ENCODE measurements at regions not wholly inside any gene's neighbourhood (a gene's known extent, or its start where the extent isn't known, plus 50 kb on each side); places are given as distances from the start of the nearest gene placed in this dataset.

DNA sequence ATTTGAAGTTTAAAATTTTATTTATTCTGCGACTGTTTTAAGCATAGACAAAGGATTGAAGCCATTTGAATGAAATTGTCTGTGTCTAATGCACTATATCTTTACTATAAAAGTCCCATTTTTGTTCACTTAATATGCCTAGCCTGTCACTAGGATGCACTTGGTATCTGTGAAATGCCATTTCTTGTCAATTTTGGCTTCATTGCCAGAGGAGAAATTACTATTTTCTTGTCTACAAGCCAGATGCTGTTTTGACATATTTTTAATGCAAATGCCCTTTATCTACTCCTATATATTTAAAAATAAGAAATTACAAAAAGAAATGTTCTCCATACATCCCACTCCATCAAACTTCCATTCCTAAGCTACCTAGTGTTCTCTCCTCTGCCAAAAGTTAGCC lies 1704.5 kb upstream of the RAG2 start:
- in situ Hi-C loops (cut with HindIII; ENCODE audit: low pct_unique_long_range_greater_than_20kb, low sequenced_read_pairs) (no loop called here), intact Hi-C loops (cut with micrococcal nuclease; ENCODE audit: unreplicated experiment) (no loop called here)
- H3K27ac ChIP-seq (ENCODE audit: low read length), result no peak overlapping the region
- H3K36me3 ChIP-seq (ENCODE audit: control insufficient read depth, insufficient read depth, low read length), result no peaks in the 10 kb centered on the region
- ATAC-seq, result no peak
- no peak overlapping the region for H3K4me3 ChIP-seq (ENCODE audit: low read depth in 2 of 2, low read length in 2 of 2)
- ChIA-PET CTCF (no interaction called here), POLR2A (no interaction called here)
- H3K27me3 ChIP-seq (ENCODE audit: control insufficient read depth, insufficient read depth, low read length), result no peaks in the 10 kb centered on the region
- TF ChIP-seq, protein P1, sequence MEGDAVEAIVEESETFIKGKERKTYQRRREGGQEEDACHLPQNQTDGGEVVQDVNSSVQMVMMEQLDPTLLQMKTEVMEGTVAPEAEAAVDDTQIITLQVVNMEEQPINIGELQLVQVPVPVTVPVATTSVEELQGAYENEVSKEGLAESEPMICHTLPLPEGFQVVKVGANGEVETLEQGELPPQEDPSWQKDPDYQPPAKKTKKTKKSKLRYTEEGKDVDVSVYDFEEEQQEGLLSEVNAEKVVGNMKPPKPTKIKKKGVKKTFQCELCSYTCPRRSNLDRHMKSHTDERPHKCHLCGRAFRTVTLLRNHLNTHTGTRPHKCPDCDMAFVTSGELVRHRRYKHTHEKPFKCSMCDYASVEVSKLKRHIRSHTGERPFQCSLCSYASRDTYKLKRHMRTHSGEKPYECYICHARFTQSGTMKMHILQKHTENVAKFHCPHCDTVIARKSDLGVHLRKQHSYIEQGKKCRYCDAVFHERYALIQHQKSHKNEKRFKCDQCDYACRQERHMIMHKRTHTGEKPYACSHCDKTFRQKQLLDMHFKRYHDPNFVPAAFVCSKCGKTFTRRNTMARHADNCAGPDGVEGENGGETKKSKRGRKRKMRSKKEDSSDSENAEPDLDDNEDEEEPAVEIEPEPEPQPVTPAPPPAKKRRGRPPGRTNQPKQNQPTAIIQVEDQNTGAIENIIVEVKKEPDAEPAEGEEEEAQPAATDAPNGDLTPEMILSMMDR (IDR thresholded peaks at IDR 0.05), result no peak
- no peak for TF ChIP-seq TCF7L2 (IDR thresholded peaks at IDR 0.05; ENCODE audit: low read depth, low read length)
- TF ChIP-seq SIN3A (IDR thresholded peaks at IDR 0.05; ENCODE audit: borderline replicate concordance, insufficient read depth, low read depth, low read length), result no peak
- TF ChIP-seq, protein P2, sequence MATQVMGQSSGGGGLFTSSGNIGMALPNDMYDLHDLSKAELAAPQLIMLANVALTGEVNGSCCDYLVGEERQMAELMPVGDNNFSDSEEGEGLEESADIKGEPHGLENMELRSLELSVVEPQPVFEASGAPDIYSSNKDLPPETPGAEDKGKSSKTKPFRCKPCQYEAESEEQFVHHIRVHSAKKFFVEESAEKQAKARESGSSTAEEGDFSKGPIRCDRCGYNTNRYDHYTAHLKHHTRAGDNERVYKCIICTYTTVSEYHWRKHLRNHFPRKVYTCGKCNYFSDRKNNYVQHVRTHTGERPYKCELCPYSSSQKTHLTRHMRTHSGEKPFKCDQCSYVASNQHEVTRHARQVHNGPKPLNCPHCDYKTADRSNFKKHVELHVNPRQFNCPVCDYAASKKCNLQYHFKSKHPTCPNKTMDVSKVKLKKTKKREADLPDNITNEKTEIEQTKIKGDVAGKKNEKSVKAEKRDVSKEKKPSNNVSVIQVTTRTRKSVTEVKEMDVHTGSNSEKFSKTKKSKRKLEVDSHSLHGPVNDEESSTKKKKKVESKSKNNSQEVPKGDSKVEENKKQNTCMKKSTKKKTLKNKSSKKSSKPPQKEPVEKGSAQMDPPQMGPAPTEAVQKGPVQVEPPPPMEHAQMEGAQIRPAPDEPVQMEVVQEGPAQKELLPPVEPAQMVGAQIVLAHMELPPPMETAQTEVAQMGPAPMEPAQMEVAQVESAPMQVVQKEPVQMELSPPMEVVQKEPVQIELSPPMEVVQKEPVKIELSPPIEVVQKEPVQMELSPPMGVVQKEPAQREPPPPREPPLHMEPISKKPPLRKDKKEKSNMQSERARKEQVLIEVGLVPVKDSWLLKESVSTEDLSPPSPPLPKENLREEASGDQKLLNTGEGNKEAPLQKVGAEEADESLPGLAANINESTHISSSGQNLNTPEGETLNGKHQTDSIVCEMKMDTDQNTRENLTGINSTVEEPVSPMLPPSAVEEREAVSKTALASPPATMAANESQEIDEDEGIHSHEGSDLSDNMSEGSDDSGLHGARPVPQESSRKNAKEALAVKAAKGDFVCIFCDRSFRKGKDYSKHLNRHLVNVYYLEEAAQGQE (IDR thresholded peaks at IDR 0.05; ENCODE audit: insufficient read depth in 1 of 2, low read depth in 2 of 2, low read length in 1 of 2), result no peak
- TF ChIP-seq POLR2AphosphoS5 (IDR thresholded peaks at IDR 0.05; ENCODE audit: low read depth, low read length), result no peak
- no peak for DNase-seq (ENCODE audit: low read depth, low spot score)
- no TSS peak for BruUV-seq (replicated peaks)
- no peaks in the 10 kb centered on the region for H3K4me1 ChIP-seq (ENCODE audit: control insufficient read depth, insufficient read depth, low read length)
- H3K9me3 ChIP-seq (ENCODE audit: control insufficient read depth, insufficient read depth, low read depth, low read length), result no peaks in the 10 kb centered on the region

DNA sequence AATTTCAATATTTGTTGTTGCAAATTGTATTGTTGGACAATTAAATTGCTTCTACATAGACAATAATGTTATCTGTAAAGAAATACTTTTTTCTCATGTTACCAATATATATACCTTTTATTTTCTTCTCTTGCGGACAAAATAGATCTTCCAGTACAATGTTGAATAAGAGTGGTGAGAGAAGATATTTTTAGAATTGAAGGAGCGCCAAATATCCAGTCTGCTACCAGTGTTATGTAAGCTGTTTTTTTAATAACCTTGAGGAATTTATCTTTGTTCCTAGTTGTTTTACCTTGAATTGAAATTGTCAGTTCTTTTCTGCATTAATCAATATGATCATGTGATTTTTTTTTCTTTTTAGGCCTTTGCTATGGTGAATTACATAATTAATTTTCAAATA lies 1702.5 kb upstream of the RAG2 start:
- BruUV-seq (replicated peaks), result no TSS peak
- no peak for DNase-seq (ENCODE audit: low read depth, low spot score)
- Histone ChIP-seq H3K27ac (ENCODE audit: low read length) (no peak overlapping the region), H3K27me3 (ENCODE audit: control insufficient read depth, insufficient read depth, low read length) (no peaks in the 10 kb centered on the region), H3K36me3 (ENCODE audit: control insufficient read depth, insufficient read depth, low read length) (no peaks in the 10 kb centered on the region), H3K9me3 (ENCODE audit: control insufficient read depth, insufficient read depth, low read depth, low read length) (no peaks in the 10 kb centered on the region), H3K4me1 (ENCODE audit: control insufficient read depth, insufficient read depth, low read length) (no peaks in the 10 kb centered on the region), H3K4me3 (ENCODE audit: low read depth in 2 of 2, low read length in 2 of 2) (no peak overlapping the region)
- POLR2A ChIA-PET, result no interaction called here
- TF ChIP-seq TCF7L2 (IDR thresholded peaks at IDR 0.05; ENCODE audit: low read depth, low read length) (no peak), POLR2AphosphoS5 (IDR thresholded peaks at IDR 0.05; ENCODE audit: low read depth, low read length) (no peak), SIN3A (IDR thresholded peaks at IDR 0.05; ENCODE audit: borderline replicate concordance, insufficient read depth, low read depth, low read length) (no peak)
- TF ChIP-seq, protein P1 (IDR thresholded peaks at IDR 0.05), result no peak
- TF ChIP-seq, protein P2 (IDR thresholded peaks at IDR 0.05; ENCODE audit: insufficient read depth in 1 of 2, low read depth in 2 of 2, low read length in 1 of 2), result no peak
- intact Hi-C loops (cut with micrococcal nuclease; ENCODE audit: unreplicated experiment) (no loop called here), in situ Hi-C loops (cut with HindIII; ENCODE audit: low pct_unique_long_range_greater_than_20kb, low sequenced_read_pairs) (no loop called here)
- CTCF ChIA-PET, result no interaction called here
- no peak for ATAC-seq

All from Panc1 (cell line).